HuH-7.5 (cell line): ENCODE measurements at regions not wholly inside any gene's neighbourhood (a gene's known extent, or its start where the extent isn't known, plus 50 kb on each side); places are given as distances from the start of the nearest gene placed in this dataset.
"Not testable (repeated sequence)": the region's sequence is repeated elsewhere in the genome, so short reads cannot be mapped to it uniquely, and the experiment has no call there.

ENCODE experiments used
- DNase-seq: peaks from one replicate; pipeline ENCODE4 v3.0.0; 2011; ENCODE audit warnings: low spot score

DNA sequence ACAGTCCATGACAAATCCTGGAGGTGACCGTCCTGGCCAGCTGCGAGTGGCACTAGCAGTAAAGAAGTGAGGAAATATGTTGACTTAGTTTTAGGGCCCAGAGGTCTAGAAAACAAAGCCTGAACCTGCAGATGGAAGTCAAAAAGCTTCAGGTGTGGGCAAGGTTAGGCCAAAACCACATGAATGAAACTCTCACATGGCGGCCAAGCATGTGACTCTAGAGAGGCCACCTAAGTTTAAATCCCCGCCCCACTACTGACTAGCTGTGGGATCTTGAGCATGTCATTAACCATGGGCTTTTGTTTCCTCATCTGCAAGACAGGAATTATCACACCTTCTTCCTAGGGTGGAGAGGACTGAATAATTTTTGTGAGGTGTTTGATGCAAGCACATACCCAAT, 148.2 kb upstream of the DAB1 start:
- DNase-seq: no peak

DNA sequence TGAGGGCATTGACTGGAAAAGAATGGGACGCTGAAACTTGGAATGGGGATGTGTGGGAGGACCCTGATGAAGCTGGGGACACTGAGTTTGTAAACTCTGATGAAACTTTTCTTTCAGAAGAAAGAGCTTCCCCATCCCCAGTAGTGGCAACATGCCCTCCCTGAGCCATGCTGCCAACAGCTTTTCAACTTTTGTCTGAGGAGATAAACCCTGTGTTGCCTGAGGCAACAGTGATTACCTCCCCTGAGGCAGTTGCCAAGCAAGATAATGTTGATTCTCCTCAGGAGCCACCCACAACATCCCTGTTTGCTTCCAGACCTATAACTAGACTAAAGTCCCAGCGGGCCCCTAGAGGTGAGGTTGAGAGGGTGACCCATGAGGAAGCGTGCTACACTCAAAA, 134.2 kb upstream of the DAB1 start:
- DNase-seq: not testable (repeated sequence)

DNA sequence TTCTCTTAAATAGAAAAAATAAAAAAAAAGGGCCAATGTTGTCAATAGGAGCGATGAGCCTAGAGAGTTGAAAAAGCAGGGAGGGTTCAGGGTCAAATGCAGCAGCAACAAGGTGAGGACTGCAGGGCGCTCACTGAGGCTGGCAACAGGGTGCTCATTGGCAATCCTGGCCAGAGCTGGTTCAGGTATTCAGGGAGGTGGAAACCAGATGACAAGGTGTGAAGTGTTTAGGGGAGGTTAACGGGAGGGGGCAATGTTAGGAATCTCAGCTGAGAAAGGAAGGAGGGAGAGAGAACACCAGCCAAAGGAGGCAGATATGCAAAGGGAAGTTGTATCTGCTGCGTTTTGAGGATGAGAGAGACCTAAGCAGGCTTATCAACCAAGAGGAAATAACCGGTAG, 129.8 kb upstream of the DAB1 start:
- no peak for DNase-seq

DNA sequence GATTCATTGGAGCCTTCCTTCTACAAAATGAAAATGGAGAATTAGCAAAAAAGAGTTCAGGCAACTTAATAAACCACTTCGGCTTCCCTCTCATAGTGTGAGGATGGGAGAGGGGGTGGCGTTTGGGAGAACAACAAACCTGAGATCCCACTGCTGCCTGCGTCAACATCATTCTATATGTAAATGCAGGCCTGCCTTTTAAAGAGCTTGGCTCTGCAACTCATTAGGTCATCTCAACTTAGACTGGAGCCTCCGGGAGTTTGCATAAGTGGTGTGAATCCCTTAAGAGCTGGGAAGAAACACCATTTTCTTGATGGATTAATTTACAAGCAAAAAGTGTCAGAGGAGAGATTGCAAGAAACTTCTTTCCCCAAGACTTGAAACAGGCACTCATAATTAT, 127.6 kb upstream of the DAB1 start:
- DNase-seq: no peak

DNA sequence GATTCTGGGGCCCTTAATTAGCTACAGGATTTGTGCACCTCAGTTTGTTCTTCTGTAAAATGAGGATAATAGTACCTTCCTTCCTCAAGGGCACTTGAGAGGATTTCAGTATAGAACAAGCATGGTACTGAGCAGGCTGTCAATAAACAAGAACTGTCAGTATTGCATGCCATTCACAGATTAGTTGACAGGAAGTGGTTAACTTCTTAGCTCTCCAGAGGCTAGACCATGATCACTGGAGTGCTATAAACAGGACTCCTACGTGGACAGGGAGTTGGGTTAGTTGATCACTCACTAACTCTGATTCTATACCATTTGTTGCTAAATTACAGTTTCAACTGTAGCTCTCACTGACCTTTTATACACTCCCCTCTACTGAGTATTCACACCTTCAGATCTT, 126.2 kb upstream of the DAB1 start:
- no peak for DNase-seq

DNA sequence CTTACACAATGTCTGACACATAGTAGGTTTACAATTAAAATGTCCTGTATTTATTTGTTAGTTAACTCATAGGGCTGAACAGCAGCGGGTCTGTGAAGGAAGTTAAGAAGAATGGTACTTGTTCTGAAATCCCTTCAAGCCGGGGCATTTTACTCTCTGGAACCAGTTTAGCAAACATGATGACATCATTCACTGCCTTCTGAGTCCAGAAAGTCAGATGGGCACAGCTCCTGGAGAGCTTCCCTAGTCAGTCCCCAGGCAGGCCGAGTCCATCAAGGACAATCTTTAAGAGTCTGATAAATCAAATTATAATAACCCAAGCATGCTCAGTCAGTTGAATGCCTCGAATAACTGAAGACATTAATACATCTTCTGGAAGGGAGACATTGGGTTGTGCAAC, 125.4 kb upstream of the DAB1 start:
- DNase-seq: no peak

DNA sequence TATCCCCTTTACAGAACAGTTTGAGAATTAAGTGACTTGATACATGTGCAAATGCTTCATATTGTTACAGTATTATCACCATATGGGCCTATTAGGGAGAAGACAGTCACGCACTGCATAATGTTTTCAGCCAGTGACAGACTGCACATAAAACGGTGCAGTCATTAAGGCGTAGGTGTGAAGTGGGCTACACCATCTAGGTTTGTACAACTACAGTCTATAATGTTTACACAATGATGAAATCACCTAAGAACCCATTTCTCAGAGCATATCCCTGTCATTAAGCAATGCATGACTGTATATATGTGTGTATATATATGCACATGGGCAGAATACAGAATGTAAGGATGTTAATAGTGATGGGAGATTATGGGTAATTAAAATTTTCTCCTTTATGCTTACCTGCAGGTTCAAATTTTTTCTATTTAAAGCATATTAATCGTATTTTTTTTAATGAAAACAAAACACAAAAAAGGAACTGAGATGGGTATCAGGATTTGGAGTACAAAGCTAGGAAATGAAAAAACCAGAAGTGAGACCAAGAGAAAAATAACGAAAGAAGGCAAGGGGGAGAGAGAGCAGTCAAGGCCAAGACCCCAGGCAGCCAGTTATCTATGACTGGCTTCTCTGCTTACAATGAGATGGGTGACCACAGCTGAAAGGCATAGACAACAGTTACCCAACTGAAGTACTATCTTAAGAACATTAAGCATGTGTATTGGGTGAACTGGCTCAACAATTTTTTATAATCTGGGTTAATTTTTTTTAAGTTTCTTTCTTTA, 122.9 kb upstream of the DAB1 start:
- no peak for DNase-seq

DNA sequence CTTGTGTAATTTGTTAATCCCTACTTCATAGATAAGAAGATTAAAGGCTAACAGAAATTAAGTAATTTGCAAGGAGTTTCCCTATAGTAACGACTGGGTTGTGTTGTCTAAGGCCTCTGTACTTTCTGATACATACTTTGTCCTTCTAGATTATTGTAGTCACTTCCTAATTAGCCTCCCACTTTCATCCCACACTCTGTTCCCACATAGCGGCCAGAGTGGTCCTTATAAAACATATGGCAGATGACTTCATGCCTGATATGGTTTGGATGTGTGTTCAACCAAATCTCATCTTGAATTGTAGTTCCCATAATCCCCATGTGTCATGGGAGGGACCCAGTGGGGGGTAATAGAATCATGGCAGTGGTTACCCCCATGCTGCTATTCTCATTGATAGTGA, 120.5 kb upstream of the DAB1 start:
- DNase-seq: no peak

DNA sequence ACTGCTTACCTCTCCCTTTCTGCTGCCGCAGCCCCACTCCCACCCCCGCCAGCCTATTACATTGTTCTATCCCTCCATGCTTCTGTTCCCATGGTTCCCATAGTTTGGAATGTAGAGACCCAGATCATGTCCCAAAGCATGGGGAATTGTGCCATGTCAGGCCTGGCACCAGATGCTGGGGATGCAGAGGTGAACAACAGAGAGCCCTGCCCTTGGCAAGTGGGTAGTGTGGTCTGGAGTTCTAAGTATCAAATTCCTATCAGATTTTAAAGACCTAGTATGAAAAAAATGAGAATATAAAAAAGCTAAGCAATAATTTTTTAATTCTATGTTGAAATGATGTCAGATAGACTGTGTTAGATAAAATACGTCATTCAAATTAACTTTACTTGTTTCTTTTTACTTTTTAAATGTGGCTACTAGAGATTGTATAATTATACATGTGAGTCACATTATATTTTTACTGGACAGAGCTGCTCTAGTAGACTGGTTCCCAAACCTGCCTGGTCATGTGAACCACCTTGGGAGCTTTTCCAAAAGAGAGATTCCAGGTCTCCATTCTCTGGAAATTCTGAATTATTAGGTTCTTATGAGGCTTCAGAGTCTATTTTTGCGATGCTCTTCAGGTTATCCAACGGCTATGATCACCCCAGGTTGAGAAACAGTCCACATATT, 113.0 kb upstream of the DAB1 start:
- no peak for DNase-seq

DNA sequence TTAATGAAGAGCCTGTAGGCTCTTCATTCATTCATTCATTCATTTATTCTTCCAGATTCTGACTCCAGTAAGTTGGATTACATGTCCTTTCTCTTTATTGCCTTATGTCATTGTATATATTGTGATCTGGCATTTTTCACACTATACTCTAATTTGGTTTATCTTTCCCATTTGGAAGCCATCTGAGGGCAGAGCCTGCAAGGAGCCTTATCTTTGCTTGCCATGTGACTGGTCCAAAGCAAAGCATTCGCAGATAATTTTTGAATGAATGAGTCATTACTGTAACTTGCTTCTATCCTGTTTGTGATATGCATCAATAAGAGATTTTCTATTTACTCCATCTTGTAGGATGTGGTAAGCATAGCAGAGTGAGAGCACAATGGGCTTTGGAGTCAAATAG, 108.4 kb upstream of the DAB1 start:
- no peak for DNase-seq

DNA sequence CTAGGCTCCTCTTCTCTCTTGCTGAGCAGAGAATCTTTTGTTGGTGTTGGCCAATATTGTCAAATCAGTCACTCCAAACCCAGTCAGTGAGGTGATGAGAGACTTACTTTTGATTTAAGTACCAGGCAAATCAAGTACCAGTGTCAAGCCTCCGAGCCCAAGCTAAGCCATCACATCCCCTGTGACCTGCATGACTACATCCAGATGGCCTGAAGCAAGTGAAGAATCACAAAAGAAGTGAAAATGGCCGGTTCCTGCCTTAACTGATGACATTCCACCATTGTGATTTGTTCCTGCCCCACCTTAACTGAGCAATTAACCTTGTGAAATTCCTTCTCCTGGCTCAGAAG, 107.0 kb upstream of the DAB1 start:
- not testable (repeated sequence) for DNase-seq

DNA sequence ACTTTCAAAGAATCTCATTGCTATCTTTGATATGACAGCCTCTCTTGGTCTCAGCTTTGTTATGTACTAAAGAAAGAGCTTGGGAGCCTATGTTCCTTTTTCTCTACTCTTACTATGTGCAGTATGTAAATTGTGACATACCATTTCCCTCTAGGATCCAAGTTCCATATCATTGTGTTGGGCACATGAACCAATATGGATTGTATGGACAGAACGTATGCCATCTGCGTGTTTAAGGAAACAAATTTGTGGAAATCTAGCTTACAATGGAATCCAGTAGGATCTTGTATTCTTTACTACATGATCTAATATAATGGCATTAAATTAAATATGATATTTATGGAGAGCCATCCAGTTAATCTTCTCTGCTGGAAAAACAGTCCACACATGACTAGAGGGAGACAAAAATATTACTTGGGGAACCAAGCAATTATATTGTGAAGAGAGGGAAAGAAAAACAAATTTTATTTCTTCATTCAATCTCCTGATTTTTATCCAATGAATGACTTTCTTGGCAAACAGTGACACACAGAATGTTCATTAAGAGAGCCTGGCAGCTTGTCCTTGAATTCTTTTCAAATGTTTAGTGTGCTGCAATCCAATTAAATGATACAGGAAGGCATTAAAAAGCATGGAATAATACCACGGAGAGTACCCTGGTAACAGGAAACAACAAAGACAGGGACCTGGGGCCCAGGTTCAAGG, 106.5 kb upstream of the DAB1 start:
- DNase-seq: no peak

DNA sequence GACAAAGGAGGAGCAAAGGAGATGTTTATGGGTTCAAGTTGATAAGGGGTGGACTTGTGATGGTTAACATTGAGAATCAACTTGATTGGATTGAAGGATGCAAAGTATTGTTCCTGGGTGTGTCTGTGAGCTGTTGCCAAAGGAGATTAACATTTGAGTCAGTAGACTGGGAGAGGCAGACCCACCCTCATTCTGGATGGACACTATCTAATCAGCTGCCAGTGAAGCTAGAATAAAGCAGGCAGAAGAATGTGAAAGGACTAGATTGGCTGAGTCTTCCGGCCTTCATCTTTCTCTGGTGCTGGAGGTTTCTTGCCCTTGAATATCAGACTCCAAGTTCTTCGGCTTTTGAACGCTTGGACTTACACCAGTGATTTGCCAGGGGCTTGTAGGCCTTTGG, 98.7 kb upstream of the DAB1 start:
- no peak for DNase-seq

DNA sequence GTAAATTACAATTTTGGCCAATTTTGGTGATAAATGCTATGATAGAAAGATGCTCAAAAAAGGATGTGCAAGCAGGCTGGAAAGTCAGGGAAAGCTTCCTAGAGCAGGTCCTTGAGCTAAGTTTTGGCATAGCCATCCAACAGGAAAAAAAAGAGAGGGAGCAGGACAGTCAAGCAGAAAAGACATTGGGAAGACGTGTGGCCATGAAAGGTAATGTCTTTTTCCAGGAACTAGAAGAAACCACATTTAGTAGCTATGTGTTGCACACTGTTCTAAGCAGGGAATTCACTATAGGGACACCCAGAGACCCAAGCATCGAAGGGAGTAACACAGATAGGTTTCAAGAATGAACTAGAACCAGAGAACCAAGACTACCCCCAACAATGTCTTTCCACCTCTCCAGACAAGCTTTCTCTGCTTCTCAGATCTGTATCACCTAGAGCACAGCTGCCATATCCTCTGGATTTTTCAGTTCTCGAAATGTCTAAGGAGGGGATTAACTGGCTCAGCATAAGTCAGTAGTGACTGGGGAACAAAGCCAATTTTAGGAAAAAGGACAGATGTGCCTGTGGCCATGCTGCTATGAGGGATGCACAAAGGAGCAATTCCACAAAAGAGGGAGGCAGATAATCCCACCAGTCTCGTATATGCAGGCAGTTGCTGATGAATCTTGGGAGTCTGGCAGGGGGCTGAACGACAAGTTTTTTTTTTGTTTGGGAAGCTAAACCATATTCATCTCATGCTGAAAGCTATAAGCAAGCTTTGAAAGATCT, 97.1 kb upstream of the DAB1 start:
- DNase-seq: no peak

DNA sequence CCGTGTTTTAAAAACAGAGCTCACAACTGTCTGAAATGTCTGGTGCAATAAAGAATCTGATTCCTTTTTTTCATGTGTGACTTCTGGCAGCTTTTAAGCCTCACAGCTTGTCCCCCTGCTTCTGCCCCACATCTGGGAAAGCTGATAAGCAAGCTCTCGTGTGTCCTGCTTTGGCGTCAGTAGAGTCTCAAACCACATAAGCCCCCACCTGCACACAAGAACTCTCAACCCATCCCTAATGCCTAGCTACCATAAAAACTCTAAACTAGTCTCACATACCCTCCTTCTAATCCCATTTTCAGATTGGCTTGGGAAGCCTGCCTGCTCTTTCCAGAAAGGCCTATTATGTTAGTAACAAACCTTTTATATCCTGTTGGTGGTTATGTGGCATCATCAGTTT, 94.6 kb upstream of the DAB1 start:
- no peak for DNase-seq

DNA sequence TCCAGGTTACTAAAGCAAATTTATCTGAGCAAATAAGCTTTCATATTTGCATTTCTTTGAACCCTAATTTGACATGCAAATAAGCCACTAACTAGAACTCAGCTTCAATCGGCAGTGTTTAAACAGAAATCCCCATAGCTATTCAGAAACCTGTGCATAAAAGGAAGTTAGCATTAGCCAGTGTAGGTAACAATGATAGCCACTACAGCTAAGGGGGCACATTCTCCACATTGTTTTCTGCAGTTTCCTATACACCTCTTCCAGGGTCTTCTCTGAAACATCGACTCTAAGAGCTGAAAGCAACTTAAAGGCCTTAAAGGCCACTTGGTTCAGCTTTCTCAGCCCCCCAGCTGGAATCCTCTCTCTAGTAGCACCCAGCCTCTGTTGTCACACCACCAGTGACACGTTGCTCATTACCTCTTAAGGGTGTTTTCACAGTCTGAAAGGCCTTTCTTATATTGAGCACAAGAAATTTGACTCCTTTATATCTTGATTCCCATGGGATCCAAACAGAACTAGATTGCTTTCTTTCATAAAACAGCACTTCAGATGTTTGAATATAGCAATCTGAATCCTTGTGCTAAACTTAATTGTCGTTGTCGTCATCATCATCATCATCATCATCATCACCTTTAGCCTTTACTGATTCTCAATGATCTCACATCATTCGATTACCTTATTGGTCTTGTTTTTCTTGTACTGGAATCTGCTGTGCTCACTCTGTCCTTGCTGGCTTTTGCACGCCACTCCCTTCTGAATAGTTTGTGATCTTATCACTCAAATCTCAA, 93.9 kb upstream of the DAB1 start:
- no peak for DNase-seq

DNA sequence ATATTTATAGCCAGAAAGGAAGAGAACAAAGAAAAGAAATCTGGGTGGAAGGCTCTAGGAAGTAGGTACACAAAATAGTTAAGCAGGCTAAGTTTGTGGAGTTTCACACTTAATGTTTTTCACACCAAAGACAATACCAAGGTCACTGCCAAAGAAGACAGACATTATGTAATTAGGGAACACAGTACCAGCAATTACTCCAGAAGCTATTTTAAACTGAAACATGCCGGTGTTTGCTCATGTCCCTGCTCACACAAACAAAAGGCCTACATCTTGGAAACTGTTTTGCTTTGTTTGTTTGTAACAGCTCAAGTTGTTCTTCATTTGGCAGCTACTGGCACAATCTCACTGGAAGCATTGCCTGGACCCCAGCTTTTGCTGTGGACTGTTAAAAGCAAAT, 88.5 kb upstream of the DAB1 start:
- DNase-seq: no peak

DNA sequence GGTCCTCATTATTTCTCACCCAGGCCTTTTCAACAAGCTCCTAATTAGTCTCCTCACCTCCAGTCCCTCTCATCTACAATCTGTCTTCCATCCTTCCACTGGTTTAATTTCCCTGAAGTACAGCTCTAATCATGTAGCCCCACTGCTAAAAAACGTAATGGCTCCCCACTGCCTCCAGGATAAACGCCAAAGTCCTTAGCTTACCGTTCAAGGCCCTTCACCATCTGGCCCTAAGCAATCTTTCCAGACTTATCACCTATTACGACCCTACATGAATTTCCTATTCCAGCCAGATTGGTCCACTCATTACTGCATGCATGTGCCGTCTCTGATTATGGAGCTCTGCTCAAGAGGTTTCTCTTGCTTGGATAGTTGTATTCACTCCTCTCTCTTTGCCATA, 83.1 kb upstream of the DAB1 start:
- DNase-seq: no peak

DNA sequence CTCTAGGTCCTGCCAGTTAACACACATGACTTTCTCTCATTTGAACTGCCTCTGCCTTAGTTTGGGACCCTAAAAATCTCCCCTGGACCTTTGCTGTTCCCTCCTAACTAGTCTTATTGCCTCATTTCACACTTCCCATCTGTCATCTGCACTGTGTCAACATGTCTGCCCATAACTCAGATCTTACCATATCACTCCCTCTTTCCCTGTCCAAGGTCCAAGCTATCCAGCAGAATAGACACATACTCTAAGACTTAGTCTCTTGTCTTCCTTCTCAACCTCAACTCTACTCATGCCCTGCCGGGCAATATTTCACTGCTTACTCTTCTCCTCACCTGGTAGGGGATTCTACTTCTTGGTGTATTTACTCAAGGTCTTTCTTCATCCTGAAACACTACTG, 79.5 kb upstream of the DAB1 start:
- no peak for DNase-seq

DNA sequence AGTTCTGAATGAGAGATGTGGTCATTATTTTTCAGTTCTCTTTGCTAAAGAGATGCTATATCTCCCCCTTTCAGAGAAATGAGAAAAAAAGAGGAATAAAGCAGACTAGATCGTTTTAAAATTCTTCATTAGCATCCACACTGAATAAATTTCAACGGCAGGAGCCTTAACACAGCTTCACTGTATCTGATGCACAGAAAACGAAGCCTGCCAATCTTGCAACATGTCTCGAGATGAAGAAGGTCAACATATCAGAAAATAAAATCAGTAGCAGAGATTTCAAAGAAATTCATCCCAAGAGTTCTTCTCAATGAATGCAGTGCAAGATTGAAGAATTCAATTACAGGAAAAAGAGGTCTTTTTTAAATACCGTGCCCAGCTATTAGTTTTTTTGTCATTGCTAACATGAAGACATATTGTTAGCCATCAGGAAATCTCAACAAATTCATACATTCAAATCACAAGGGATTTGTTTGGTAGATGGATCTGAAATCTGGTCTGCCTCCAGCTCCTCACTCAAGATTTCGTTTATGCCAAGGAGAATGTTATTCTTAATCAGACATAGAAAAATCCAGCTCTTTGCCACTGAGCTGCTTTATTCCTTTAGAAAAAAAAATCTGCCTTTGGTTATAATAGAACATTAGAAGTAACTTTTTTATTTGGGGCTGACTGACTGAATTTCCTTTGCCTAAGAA, 76.4 kb upstream of the DAB1 start:
- no peak for DNase-seq

DNA sequence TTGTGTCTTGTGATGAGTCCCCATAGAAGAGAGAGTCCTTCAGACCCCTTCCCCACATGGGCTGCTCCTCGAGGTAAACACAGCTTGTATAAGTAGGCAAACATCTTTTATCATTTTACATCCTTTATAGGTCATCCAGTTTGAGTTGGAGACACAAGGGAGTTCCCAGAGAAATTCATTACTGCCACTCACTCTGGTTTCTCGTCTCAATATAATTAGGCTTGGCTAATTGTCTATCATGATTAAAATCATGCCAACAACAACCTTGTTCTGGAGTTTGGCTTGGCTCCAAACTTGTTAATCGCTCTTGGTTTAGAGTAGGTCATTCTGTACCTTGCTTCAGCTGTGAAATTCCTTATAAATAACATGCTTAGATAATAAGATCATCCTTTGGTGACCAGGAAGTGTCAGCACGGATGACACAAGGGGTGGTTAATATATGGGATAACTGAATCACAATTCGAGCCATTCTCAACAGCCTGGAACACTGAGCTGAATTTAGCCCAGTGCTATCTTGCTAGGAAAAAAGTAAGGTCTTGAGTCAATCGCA, 70.7 kb upstream of the DAB1 start:
- no peak for DNase-seq
